H1 (cell line): ENCODE measurements at regions not wholly inside any gene's neighbourhood (a gene's known extent, or its start where the extent isn't known, plus 50 kb on each side); places are given as distances from the start of the nearest gene placed in this dataset.

Experiments used
- CTCF ChIA-PET: fragments of 300-600 bp; sonication (Branson Sonifier 250); formaldehyde crosslinking; loops from one replicate; lab custom pipeline; 2021; ENCODE audit not compliant: partially characterized antibody; lab: Charles Lee
- POLR2A ChIA-PET: fragments of 300-600 bp; sonication (Branson Sonifier 250); formaldehyde crosslinking; loops from one replicate; lab custom pipeline; 2021; ENCODE audit warnings: inconsistent platforms; ENCODE audit not compliant: partially characterized antibody; lab: Charles Lee
- DNase-seq, 2 experiments: peaks; one replicate each; pipeline versions ENCODE4 v3.0.0 to v3.0.0-alpha.2; 2010 to 2022; ENCODE audit warnings: low spot score in 2 of 2, low read depth in 1 of 2, mixed read lengths in 1 of 2
- FAIRE-seq: peaks from 2 replicates; lab custom pipeline; 2011; peaks lifted over from hg19 to GRCh38; lab: Jason Lieb, UNC
- H2AFZ ChIP-seq: 2 replicates; pipeline ENCODE4 v1.8.1; 2012; ENCODE audit warnings: low read length, inconsistent platforms
- H2AK5ac ChIP-seq: 2 replicates; pipeline ENCODE4 v1.6.1; 2013; ENCODE audit warnings: low read depth, low read length
- H2BK120ac ChIP-seq: replicated peaks from 2 replicates; pipeline ENCODE3; 2013; ENCODE audit warnings: low read depth, low read length, inconsistent platforms
- H2BK12ac ChIP-seq: 2 replicates; pipeline ENCODE4 v1.6.1; 2013; ENCODE audit warnings: low read depth, low read length
- H2BK15ac ChIP-seq: 2 replicates; pipeline ENCODE4 v1.6.1; 2013; ENCODE audit warnings: low read length
- H2BK20ac ChIP-seq: 2 replicates; pipeline ENCODE4 v1.6.1; 2013; ENCODE audit warnings: low read length
- H2BK5ac ChIP-seq: 2 replicates; pipeline ENCODE4 v1.6.1; 2013; ENCODE audit warnings: low read depth, low read length
- H3K14ac ChIP-seq: 2 replicates; pipeline ENCODE4 v1.6.1; 2013; ENCODE audit warnings: inconsistent platforms; ENCODE audit not compliant: insufficient read length
- H3K18ac ChIP-seq: 2 replicates; pipeline ENCODE4 v1.6.1; 2013; ENCODE audit warnings: low read length; ENCODE audit errors: extremely low read depth
- H3K23ac ChIP-seq: 2 replicates; pipeline ENCODE4 v1.6.1; 2013; ENCODE audit warnings: inconsistent platforms; ENCODE audit not compliant: insufficient read length
- H3K23me2 ChIP-seq: 2 replicates; pipeline ENCODE4 v1.6.1; 2013; ENCODE audit warnings: low read depth, low read length
- H3K27ac ChIP-seq: 2 replicates; pipeline ENCODE4 v1.6.1; 2011; ENCODE audit warnings: low read depth, low read length, inconsistent platforms
- H3K27me3 ChIP-seq, 4 experiments: replicated peaks in 1 of 4; 1 replicate in 1 of 4; 2 replicates in 3 of 4; pipeline versions ENCODE4 v1.6.1 to v1.8.1; 2011 to 2013; ENCODE audit warnings: low read length in 3 of 4, mild to moderate bottlenecking in 3 of 4, inconsistent platforms in 2 of 4, mixed read lengths in 2 of 4, moderate library complexity in 1 of 4; ENCODE audit not compliant: control insufficient read depth in 3 of 4, insufficient read depth in 3 of 4; ENCODE audit errors: extremely low read depth in 1 of 4
- H3K36me3 ChIP-seq, 4 experiments: 2 replicates each; pipeline versions ENCODE4 v1.6.1 to v1.8.1; 2011 to 2013; ENCODE audit warnings: mild to moderate bottlenecking in 4 of 4, low read length in 3 of 4, moderate library complexity in 2 of 4, control low read depth in 1 of 4, inconsistent platforms in 1 of 4; ENCODE audit not compliant: insufficient read depth in 4 of 4, control insufficient read depth in 2 of 4
- H3K4ac ChIP-seq: replicated peaks from 2 replicates; pipeline ENCODE3; 2013; ENCODE audit warnings: low read length, low read depth, mixed read lengths, inconsistent platforms; ENCODE audit not compliant: insufficient read length
- H3K4me1 ChIP-seq, 4 experiments: replicated peaks in 1 of 4; 1 replicate in 1 of 4; 2 replicates in 3 of 4; pipeline versions ENCODE4 v1.6.1 to v1.8.1; 2011 to 2013; ENCODE audit warnings: low read length in 3 of 4, inconsistent platforms in 2 of 4, mixed read lengths in 1 of 4; ENCODE audit not compliant: insufficient read depth in 4 of 4, control insufficient read depth in 3 of 4
- H3K4me2 ChIP-seq, 2 experiments: 2 replicates each; pipeline versions ENCODE4 v1.6.1 to v1.8.1; 2011 to 2013; ENCODE audit warnings: low read depth in 2 of 2, low read length in 2 of 2, control low read depth in 1 of 2, inconsistent platforms in 1 of 2, mild to moderate bottlenecking in 1 of 2; ENCODE audit not compliant: insufficient read depth in 1 of 2
- H3K4me3 ChIP-seq, 4 experiments: fragments of 200-600, 300-600 bp in 1 of 4; sonication (generic), shearing (Covaris generic), sonication (Bioruptor Twin) in 1 of 4; 2 replicates each; pipeline versions ENCODE4 v1.5.1 to v1.8.1; 2011 to 2016; ENCODE audit warnings: low read length in 4 of 4, low read depth in 3 of 4, control low read depth in 2 of 4, inconsistent platforms in 2 of 4, mild to moderate bottlenecking in 2 of 4, mixed read lengths in 1 of 4, moderate library complexity in 1 of 4; ENCODE audit not compliant: insufficient read depth in 2 of 4; ENCODE audit errors: extremely low read depth in 1 of 4
- H3K56ac ChIP-seq: replicated peaks from 2 replicates; pipeline ENCODE3; 2013; ENCODE audit warnings: low read depth, mild to moderate bottlenecking, mixed read lengths, low read length, inconsistent platforms; ENCODE audit not compliant: insufficient read length
- H3K79me1 ChIP-seq: 2 replicates; pipeline ENCODE4 v1.6.1; 2013; ENCODE audit warnings: low read depth, low read length, control low read depth
- H3K79me2 ChIP-seq, 2 experiments: 2 replicates each; pipeline versions ENCODE4 v1.6.1 to v1.8.1; 2012 to 2013; ENCODE audit warnings: low read length in 2 of 2, mild to moderate bottlenecking in 2 of 2, inconsistent platforms in 1 of 2; ENCODE audit not compliant: insufficient read depth in 2 of 2, control insufficient read depth in 1 of 2
- H3K9ac ChIP-seq, 4 experiments: replicated peaks in 1 of 4; 1 replicate in 1 of 4; 2 replicates in 3 of 4; pipeline versions ENCODE4 v1.6.1 to v1.8.1; 2011 to 2013; ENCODE audit warnings: low read depth in 3 of 4, low read length in 3 of 4, control low read depth in 2 of 4, mild to moderate bottlenecking in 2 of 4, moderate library complexity in 2 of 4, inconsistent platforms in 1 of 4; ENCODE audit errors: extremely low read depth in 1 of 4
- H3K9me3 ChIP-seq, 2 experiments: 2 replicates each; pipeline versions ENCODE4 v1.6.1 to v1.8.1; 2012 to 2013; ENCODE audit warnings: mild to moderate bottlenecking in 2 of 2, moderate library complexity in 2 of 2, control low read depth in 1 of 2, inconsistent platforms in 1 of 2, low read depth in 1 of 2, low read length in 1 of 2, mixed read lengths in 1 of 2; ENCODE audit not compliant: insufficient read depth in 2 of 2
- H4K20me1 ChIP-seq, 2 experiments: replicated peaks in 1 of 2; 2 replicates each; pipeline versions ENCODE3 to v1.8.1; 2011 to 2013; ENCODE audit warnings: inconsistent platforms in 2 of 2, low read length in 2 of 2, mild to moderate bottlenecking in 1 of 2; ENCODE audit not compliant: insufficient read depth in 2 of 2, control insufficient read depth in 1 of 2
- H4K5ac ChIP-seq: 2 replicates; pipeline ENCODE4 v1.6.1; 2013; ENCODE audit warnings: low read length, low read depth, mixed read lengths, inconsistent platforms; ENCODE audit not compliant: insufficient read length
- H4K8ac ChIP-seq: 2 replicates; pipeline ENCODE4 v1.8.0; 2013; ENCODE audit warnings: mild to moderate bottlenecking, moderate library complexity, low read length, inconsistent platforms; ENCODE audit not compliant: insufficient read depth; ENCODE audit errors: extremely low read depth
- H4K91ac ChIP-seq: replicated peaks from 2 replicates; pipeline ENCODE3; 2013; ENCODE audit warnings: low read length, mixed read lengths, inconsistent platforms; ENCODE audit not compliant: insufficient read length
- CTBP2 ChIP-seq: IDR thresholded peaks from 2 replicates; pipeline ENCODE4 v1.7.0; 2011; ENCODE audit warnings: borderline replicate concordance, mild to moderate bottlenecking, moderate library complexity, mixed read lengths, low read length; ENCODE audit not compliant: insufficient read depth, insufficient read length
- GTF2F1 ChIP-seq: IDR thresholded peaks from 2 replicates; pipeline ENCODE4 v1.6.1; 2012; ENCODE audit warnings: low read depth, low read length, improper control_type of control experiment, borderline replicate concordance
- HDAC6 ChIP-seq: IDR thresholded peaks from one replicate; pipeline ENCODE4 v1.7.1; 2012; ENCODE audit warnings: low read depth, mild to moderate bottlenecking, inconsistent platforms, low read length, moderate library complexity
- POLR2A ChIP-seq, 2 experiments: IDR thresholded peaks; 1 replicate in 1 of 2; 2 replicates in 1 of 2; pipeline ENCODE4 v1.6.1; 2011; ENCODE audit warnings: low read depth in 2 of 2, low read length in 2 of 2, mild to moderate bottlenecking in 2 of 2; ENCODE audit errors: control extremely low read depth in 1 of 2
- TAF7 ChIP-seq: optimal IDR thresholded peaks from 2 replicates; pipeline ENCODE3; 2011; ENCODE audit warnings: low read depth, mild to moderate bottlenecking, inconsistent platforms, low read length, moderate library complexity, borderline replicate concordance
- WGBS, 2 experiments: shearing (Covaris generic) in 1 of 2; methylation state at CpG; one replicate each; pipeline versions ENCODE4 v1.1.6 to v1.1.7; 2013 to 2015; ENCODE audit warnings: low lambda C conversion rate in 2 of 2, mixed read lengths in 2 of 2, inconsistent platforms in 1 of 2, low coverage in 1 of 2, missing lambda C conversion rate in 1 of 2; ENCODE audit not compliant: insufficient replicate concordance in 2 of 2, insufficient coverage in 1 of 2, insufficient read length in 1 of 2; ENCODE audit errors: extremely low coverage in 1 of 2, missing lambda C conversion rate in 1 of 2; 5-methylcytosine and 5-hydroxymethylcytosine counted together

DNA sequence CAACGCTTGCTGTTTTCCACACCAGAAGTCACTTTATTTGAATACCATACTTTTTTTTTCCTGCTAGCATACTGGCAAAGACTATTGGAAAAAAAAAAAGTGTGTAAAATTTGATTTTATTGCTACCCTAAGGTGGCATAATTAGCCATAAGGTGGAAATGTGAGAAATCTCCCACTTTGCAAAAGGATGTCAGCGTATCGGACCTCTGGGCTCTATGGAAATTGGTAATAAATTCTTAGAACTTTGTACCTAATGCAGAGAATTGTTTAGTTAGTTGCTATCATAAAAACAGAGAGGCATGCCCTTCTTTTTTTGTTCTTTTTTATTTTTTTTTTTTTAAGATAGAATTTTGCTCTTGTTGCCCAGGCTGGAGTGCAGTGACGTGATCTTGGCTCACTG lies 63.7 kb upstream of the GMDS start:
- H2BK120ac ChIP-seq = no peak overlapping the region
- no peak overlapping the region for H3K18ac ChIP-seq
- H4K91ac ChIP-seq = no peak overlapping the region
- no peak for TF ChIP-seq HDAC6
- no peak for TF ChIP-seq TAF7
- no peak for TF ChIP-seq CTBP2
- TF ChIP-seq POLR2A (IDR thresholded peaks at IDR 0.05; ENCODE audit: control extremely low read depth in 1 of 2, low read depth in 2 of 2, low read length in 2 of 2) = no peak
- no peak for TF ChIP-seq GTF2F1
- TF ChIP-seq, all 59 proteins: peak for 0
- Histone ChIP-seq H3K79me1 (no peaks in the 10 kb centered on the region), H3K23ac (no peak overlapping the region), H3K4me1 (peaks cover 0 to 3% (median 0%) of the 10 kb centered on the region in 4 experiments; a peak in 2 of 7 replicates), H3K14ac (no peak overlapping the region), H3K23me2 (no peaks in the 10 kb centered on the region), H3K79me2 (no peaks in the 10 kb centered on the region), H2BK12ac (no peak overlapping the region), H2AK5ac (no peak overlapping the region), H4K5ac (no peak overlapping the region), H3K4me2 (no peak overlapping the region), H3K4me3 (no peak overlapping the region), H4K20me1 (no peaks in the 10 kb centered on the region), H3K36me3 (no peaks in the 10 kb centered on the region), H3K27me3 (no peaks in the 10 kb centered on the region), H2BK15ac (no peak overlapping the region), H3K9ac (no peak overlapping the region), H2BK20ac (no peak overlapping the region), H3K4ac (no peak overlapping the region), H3K27ac (no peak overlapping the region), H3K9me3 (no peaks in the 10 kb centered on the region), H2AFZ (no peak overlapping the region), H3K56ac (no peak overlapping the region), H4K8ac (no peak overlapping the region), H2BK5ac (no peak overlapping the region)
- DNase-seq (no peak), FAIRE-seq (no peak)
- POLR2A ChIA-PET = no interaction called here
- CTCF ChIA-PET = no interaction called here
- 92% methylated on average over 4 of the region's 4 CpGs; no CpG with 5 or more reads in 1 of the 2 experiments for WGBS, 2 experiments
